Astrocyte (in vitro differentiated cells and primary cell): ENCODE measurements at regions not wholly inside any gene's neighbourhood (a gene's known extent, or its start where the extent isn't known, plus 50 kb on each side); places are given as distances from the start of the nearest gene placed in this dataset.

Source experiments
- EZH2 ChIP-seq: IDR thresholded peaks from 2 replicates; pipeline ENCODE4 v1.6.1; 2012; ENCODE audit warnings: mild to moderate bottlenecking, low read length, inconsistent platforms; ENCODE audit not compliant: insufficient read depth
- TF ChIP-seq, protein P1 (sequence below): IDR thresholded peaks from 2 replicates; pipeline ENCODE4 v1.5.1; 2011; ENCODE audit warnings: low read depth, mild to moderate bottlenecking, inconsistent platforms, low read length, moderate library complexity; ENCODE audit not compliant: insufficient read depth

DNA sequence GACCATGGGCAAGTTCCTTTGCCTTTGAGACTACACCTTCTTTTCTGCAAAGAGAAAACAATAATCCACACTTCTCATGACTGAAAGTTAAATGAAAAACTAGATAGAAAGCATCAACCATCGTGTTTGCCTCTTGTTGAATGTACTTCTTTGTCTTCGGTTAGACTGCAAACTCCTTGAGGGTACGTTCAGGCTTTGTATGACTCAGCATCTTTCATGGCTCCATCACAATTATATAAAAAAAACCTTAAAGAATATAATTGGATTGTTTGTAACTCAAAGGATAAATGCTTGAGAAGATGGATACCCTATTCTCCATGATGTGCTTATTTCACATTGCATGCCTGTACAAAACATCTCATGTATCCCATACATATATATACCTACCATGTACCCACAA lies 439.2 kb downstream of the MAFB start:
- TF ChIP-seq, protein P1, sequence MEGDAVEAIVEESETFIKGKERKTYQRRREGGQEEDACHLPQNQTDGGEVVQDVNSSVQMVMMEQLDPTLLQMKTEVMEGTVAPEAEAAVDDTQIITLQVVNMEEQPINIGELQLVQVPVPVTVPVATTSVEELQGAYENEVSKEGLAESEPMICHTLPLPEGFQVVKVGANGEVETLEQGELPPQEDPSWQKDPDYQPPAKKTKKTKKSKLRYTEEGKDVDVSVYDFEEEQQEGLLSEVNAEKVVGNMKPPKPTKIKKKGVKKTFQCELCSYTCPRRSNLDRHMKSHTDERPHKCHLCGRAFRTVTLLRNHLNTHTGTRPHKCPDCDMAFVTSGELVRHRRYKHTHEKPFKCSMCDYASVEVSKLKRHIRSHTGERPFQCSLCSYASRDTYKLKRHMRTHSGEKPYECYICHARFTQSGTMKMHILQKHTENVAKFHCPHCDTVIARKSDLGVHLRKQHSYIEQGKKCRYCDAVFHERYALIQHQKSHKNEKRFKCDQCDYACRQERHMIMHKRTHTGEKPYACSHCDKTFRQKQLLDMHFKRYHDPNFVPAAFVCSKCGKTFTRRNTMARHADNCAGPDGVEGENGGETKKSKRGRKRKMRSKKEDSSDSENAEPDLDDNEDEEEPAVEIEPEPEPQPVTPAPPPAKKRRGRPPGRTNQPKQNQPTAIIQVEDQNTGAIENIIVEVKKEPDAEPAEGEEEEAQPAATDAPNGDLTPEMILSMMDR: no peak
- no peak for TF ChIP-seq EZH2
